ENCODE measurements at regions not wholly inside any gene's neighbourhood (a gene's known extent, or its start where the extent isn't known, plus 50 kb on each side); places are given as distances from the start of the nearest gene placed in this dataset.

DNA sequence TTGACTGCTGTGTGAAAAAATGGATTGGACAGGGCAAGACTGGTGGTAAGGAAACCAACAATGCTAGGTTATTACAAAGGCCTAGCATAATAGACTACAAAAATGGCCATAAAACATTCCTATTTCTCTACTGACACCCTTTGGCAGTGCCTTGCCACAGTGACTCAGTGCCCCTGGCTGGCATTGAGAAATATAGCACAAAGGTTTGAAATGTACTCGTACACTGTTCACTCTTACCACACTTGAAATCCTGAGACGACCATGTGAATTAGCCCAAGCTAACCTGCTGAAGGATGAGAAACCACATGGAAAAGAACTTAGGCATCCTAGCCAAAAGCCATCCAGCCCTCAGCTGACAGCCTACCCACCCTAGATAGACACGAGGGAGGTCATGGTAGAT lies 149.8 kb upstream of the PALMD start:
- Mint-ChIP-seq H3K27me3 (peaks cover 7% of the 10 kb centered on the region), H3K27ac (no peak overlapping the region), H3K9me3 (no peaks in the 10 kb centered on the region), H3K36me3 (ENCODE audit: low read depth) (no peaks in the 10 kb centered on the region), H3K4me3 (no peak overlapping the region), H3K4me1 (ENCODE audit: low read depth) (no peaks in the 10 kb centered on the region)
- no peak overlapping the region for H3K27ac ChIP-seq (ENCODE audit: low read depth in 1 of 2, low read length in 2 of 2)
- TF ChIP-seq, protein P1, sequence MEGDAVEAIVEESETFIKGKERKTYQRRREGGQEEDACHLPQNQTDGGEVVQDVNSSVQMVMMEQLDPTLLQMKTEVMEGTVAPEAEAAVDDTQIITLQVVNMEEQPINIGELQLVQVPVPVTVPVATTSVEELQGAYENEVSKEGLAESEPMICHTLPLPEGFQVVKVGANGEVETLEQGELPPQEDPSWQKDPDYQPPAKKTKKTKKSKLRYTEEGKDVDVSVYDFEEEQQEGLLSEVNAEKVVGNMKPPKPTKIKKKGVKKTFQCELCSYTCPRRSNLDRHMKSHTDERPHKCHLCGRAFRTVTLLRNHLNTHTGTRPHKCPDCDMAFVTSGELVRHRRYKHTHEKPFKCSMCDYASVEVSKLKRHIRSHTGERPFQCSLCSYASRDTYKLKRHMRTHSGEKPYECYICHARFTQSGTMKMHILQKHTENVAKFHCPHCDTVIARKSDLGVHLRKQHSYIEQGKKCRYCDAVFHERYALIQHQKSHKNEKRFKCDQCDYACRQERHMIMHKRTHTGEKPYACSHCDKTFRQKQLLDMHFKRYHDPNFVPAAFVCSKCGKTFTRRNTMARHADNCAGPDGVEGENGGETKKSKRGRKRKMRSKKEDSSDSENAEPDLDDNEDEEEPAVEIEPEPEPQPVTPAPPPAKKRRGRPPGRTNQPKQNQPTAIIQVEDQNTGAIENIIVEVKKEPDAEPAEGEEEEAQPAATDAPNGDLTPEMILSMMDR (IDR thresholded peaks at IDR 0.05), result no peak
- no peaks in the 10 kb centered on the region for H3K27me3 ChIP-seq (ENCODE audit: control insufficient read depth in 1 of 2, insufficient read depth in 2 of 2, low read length in 2 of 2)
- no peaks in the 10 kb centered on the region for H3K36me3 ChIP-seq (ENCODE audit: insufficient read depth, low read length)
- CTCF ChIA-PET, result no interaction called here
- POLR2A ChIA-PET, result interaction anchor here (0.6 kb wide), 1 partner anchor 25 kb away, joined by 3 read pairs; no protein-coding TSS in a partner anchor
- H3K4me1 ChIP-seq (ENCODE audit: insufficient read depth, low read length), result no peaks in the 10 kb centered on the region
- DNase-seq, result no peak
- no peak overlapping the region for H3K4me3 ChIP-seq (ENCODE audit: low read length)
- intact Hi-C loops (cut with DNase I, micrococcal nuclease), result no loop called here
- no peaks in the 10 kb centered on the region for H3K9me3 ChIP-seq (ENCODE audit: control insufficient read depth in 1 of 2, insufficient read depth in 1 of 2, low read length in 2 of 2)
- ATAC-seq (ENCODE audit: poor library complexity), result no peak

DNA sequence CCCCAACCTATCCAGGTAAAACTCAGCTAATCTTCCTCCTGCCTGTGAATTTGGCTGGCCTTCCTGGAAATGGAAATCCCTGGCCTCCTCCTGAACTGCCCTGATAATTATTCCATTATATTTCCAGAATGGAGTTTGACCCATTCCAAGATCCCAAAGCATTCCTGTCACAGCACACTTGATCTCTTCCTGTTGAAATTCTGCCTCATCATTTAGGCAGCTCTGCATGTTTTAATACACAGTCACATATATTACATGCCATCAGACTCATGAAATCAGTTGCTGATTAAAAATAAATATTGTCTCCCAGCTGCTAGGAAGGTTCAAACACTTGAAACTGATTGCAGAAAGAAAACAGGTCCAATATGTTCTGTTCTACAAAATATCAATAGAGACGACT lies 148.2 kb upstream of the PALMD start:
- DNase-seq, result no peak
- H3K27me3 Mint-ChIP-seq, result peaks cover 6% of the 10 kb centered on the region
- POLR2A ChIA-PET, result no interaction called here
- intact Hi-C loops (cut with DNase I, micrococcal nuclease), result no loop called here
- no peaks in the 10 kb centered on the region for H3K9me3 Mint-ChIP-seq
- TF ChIP-seq, protein P1 (IDR thresholded peaks at IDR 0.05), result no peak
- no peak for ATAC-seq (ENCODE audit: poor library complexity)
- H3K27ac Mint-ChIP-seq, result no peak overlapping the region
- no peaks in the 10 kb centered on the region for H3K36me3 ChIP-seq (ENCODE audit: insufficient read depth, low read length)
- H3K36me3 Mint-ChIP-seq (ENCODE audit: low read depth), result no peaks in the 10 kb centered on the region
- no peaks in the 10 kb centered on the region for H3K4me1 Mint-ChIP-seq (ENCODE audit: low read depth)
- H3K27ac ChIP-seq (ENCODE audit: low read depth in 1 of 2, low read length in 2 of 2), result no peak overlapping the region
- H3K4me1 ChIP-seq (ENCODE audit: insufficient read depth, low read length), result no peaks in the 10 kb centered on the region
- no peaks in the 10 kb centered on the region for H3K27me3 ChIP-seq (ENCODE audit: control insufficient read depth in 1 of 2, insufficient read depth in 2 of 2, low read length in 2 of 2)
- CTCF ChIA-PET, result no interaction called here
- no peaks in the 10 kb centered on the region for H3K9me3 ChIP-seq (ENCODE audit: control insufficient read depth in 1 of 2, insufficient read depth in 1 of 2, low read length in 2 of 2)
- no peak overlapping the region for H3K4me3 ChIP-seq (ENCODE audit: low read length)
- H3K4me3 Mint-ChIP-seq, result no peak overlapping the region

DNA sequence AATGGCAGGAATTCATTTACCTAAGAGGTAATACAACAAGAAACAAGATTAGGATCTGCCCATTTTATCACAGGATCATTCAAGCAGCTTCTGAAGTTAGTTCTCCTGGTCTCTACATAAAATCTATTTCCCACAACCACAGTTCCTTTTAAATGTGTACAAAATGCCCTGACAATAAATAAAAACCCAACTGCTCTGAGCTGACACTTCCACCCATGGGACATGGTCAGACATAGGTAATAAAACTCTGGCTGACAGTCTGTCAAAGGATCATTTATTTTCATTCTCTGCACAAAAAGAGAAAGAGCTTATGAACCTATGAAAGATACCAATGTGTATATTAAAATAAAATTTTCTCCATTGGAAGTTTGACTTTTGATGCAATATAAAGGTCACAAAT lies 145.4 kb upstream of the PALMD start:
- ATAC-seq (ENCODE audit: poor library complexity) (no peak), DNase-seq (no peak)
- Mint-ChIP-seq H3K9me3 (no peaks in the 10 kb centered on the region), H3K4me3 (no peak overlapping the region), H3K36me3 (ENCODE audit: low read depth) (no peaks in the 10 kb centered on the region), H3K4me1 (ENCODE audit: low read depth) (no peaks in the 10 kb centered on the region), H3K27ac (no peak overlapping the region), H3K27me3 (peaks cover 6% of the 10 kb centered on the region)
- intact Hi-C loops (cut with DNase I, micrococcal nuclease), result no loop called here
- Histone ChIP-seq H3K27ac (ENCODE audit: low read depth in 1 of 2, low read length in 2 of 2) (no peak overlapping the region), H3K27me3 (ENCODE audit: control insufficient read depth in 1 of 2, insufficient read depth in 2 of 2, low read length in 2 of 2) (no peaks in the 10 kb centered on the region), H3K4me3 (ENCODE audit: low read length) (no peak overlapping the region), H3K9me3 (ENCODE audit: control insufficient read depth in 1 of 2, insufficient read depth in 1 of 2, low read length in 2 of 2) (no peaks in the 10 kb centered on the region), H3K36me3 (ENCODE audit: insufficient read depth, low read length) (no peaks in the 10 kb centered on the region), H3K4me1 (ENCODE audit: insufficient read depth, low read length) (no peaks in the 10 kb centered on the region)
- ChIA-PET POLR2A (no interaction called here), CTCF (no interaction called here)
- TF ChIP-seq, protein P1 (IDR thresholded peaks at IDR 0.05), result no peak

Data from CD4-positive, alpha-beta T cell (primary cell).